Left ventricle myocardium inferior (tissue), 1 donor: ENCODE measurements at regions not wholly inside any gene's neighbourhood (a gene's known extent, or its start where the extent isn't known, plus 50 kb on each side); places are given as distances from the start of the nearest gene placed in this dataset.

ENCODE experiments used
- DNase-seq: peaks from one replicate; pipeline ENCODE4 v3.0.0-alpha.2; 2020
- H3K27ac ChIP-seq: fragments of 200-600 bp; replicated peaks from 2 replicates; pipeline ENCODE4 v1.8.0; 2021
- H3K27me3 ChIP-seq: fragments of 200-600 bp; 2 replicates; pipeline ENCODE4 v1.8.0; 2021; ENCODE audit warnings: low read depth
- H3K36me3 ChIP-seq: fragments of 200-600 bp; 2 replicates; pipeline ENCODE4 v1.8.0; 2021
- H3K4me1 ChIP-seq: fragments of 200-600 bp; 2 replicates; pipeline ENCODE4 v1.8.0; 2021
- H3K4me3 ChIP-seq: fragments of 200-600 bp; 2 replicates; pipeline ENCODE4 v1.8.0; 2021; ENCODE audit warnings: mild to moderate bottlenecking, moderate library complexity
- H3K9me3 ChIP-seq: fragments of 200-600 bp; replicated peaks from 2 replicates; pipeline ENCODE4 v1.8.0; 2021
- CTCF ChIP-seq: fragments of 200-600 bp; IDR thresholded peaks from 2 replicates; pipeline ENCODE4 v1.8.0; 2021; ENCODE audit warnings: antibody characterized with exemption, mild to moderate bottlenecking, borderline replicate concordance
- intact Hi-C: fragments of 100-400 bp; cut with micrococcal nuclease; formaldehyde crosslinking; loops from one replicate; pipeline ENCODE4 v1.11.0; 2022
- donor health status: DM: no; HTN: yes; CAD: no; lungs with severe emphysema.

- intact Hi-C loops: no loop called here
Observed at GRCh38 chr16:60170196-60170595, 1436.1 kb upstream of the GOT2 start.

GRCh38 chr16:60166111-60166510 lies 1432.0 kb upstream of the GOT2 start:
- H3K9me3 ChIP-seq: peaks cover 9% of the 10 kb centered on the region
- no peak for TF ChIP-seq CTCF
- no peak for DNase-seq
- no peaks in the 10 kb centered on the region for H3K27me3 ChIP-seq
- no peaks in the 10 kb centered on the region for H3K4me1 ChIP-seq
- no peak overlapping the region for H3K4me3 ChIP-seq
- no peaks in the 10 kb centered on the region for H3K36me3 ChIP-seq
- H3K27ac ChIP-seq: no peak overlapping the region
- intact Hi-C loops: no loop called here

More at GRCh38 chr16:60170196-60170595, 1436.1 kb upstream of the GOT2 start:
- no peak overlapping the region for H3K27ac ChIP-seq
- no peak for DNase-seq
- peaks cover 9% of the 10 kb centered on the region for H3K9me3 ChIP-seq
- no peak overlapping the region for H3K4me3 ChIP-seq
- TF ChIP-seq CTCF: no peak
- no peaks in the 10 kb centered on the region for H3K36me3 ChIP-seq
- no peaks in the 10 kb centered on the region for H3K4me1 ChIP-seq
- no peaks in the 10 kb centered on the region for H3K27me3 ChIP-seq

GRCh38 chr16:60151987-60152386 lies 1417.9 kb upstream of the GOT2 start:
- no peaks in the 10 kb centered on the region for H3K4me1 ChIP-seq
- no peaks in the 10 kb centered on the region for H3K36me3 ChIP-seq
- no peak overlapping the region for H3K27ac ChIP-seq
- H3K27me3 ChIP-seq: no peaks in the 10 kb centered on the region
- H3K4me3 ChIP-seq: no peak overlapping the region
- peaks cover 22% of the 10 kb centered on the region for H3K9me3 ChIP-seq
- intact Hi-C loops: no loop called here
- DNase-seq: no peak
- no peak for TF ChIP-seq CTCF

GRCh38 chr16:60150907-60151306 lies 1416.8 kb upstream of the GOT2 start:
- H3K27me3 ChIP-seq: no peaks in the 10 kb centered on the region
- no peaks in the 10 kb centered on the region for H3K36me3 ChIP-seq
- TF ChIP-seq CTCF: no peak
- H3K4me3 ChIP-seq: no peak overlapping the region
- peaks cover 32% of the 10 kb centered on the region for H3K9me3 ChIP-seq
- H3K4me1 ChIP-seq: no peaks in the 10 kb centered on the region
- intact Hi-C loops: no loop called here
- no peak for DNase-seq
- H3K27ac ChIP-seq: no peak overlapping the region

- no peak overlapping the region for H3K27ac ChIP-seq
- no peaks in the 10 kb centered on the region for H3K4me1 ChIP-seq
- intact Hi-C loops: no loop called here
- H3K9me3 ChIP-seq: peaks cover 36% of the 10 kb centered on the region
- no peak overlapping the region for H3K4me3 ChIP-seq
- no peaks in the 10 kb centered on the region for H3K36me3 ChIP-seq
- DNase-seq: no peak
- TF ChIP-seq CTCF: no peak
- H3K27me3 ChIP-seq: no peaks in the 10 kb centered on the region
Observed at GRCh38 chr16:60143348-60143705, 1409.2 kb upstream of the GOT2 start.

- Histone ChIP-seq H3K27ac (no peak overlapping the region), H3K4me1 (no peaks in the 10 kb centered on the region), H3K27me3 (no peaks in the 10 kb centered on the region), H3K4me3 (no peak overlapping the region), H3K36me3 (no peaks in the 10 kb centered on the region), H3K9me3 (peaks cover 36% of the 10 kb centered on the region)
- TF ChIP-seq CTCF: no peak
- intact Hi-C loops: no loop called here
- no peak for DNase-seq
Observed at GRCh38 chr16:60142619-60143347, 1408.7 kb upstream of the GOT2 start.
